ENCODE measurements at regions not wholly inside any gene's neighbourhood (a gene's known extent, or its start where the extent isn't known, plus 50 kb on each side); places are given as distances from the start of the nearest gene placed in this dataset.
"Not testable (repeated sequence)": the region's sequence is repeated elsewhere in the genome, so short reads cannot be mapped to it uniquely, and the experiment has no call there.

- Histone ChIP-seq H3K9ac (ENCODE audit: low read length) (no peak overlapping the region), H3K27ac (ENCODE audit: low read length) (no peak overlapping the region), H3K9me2 (ENCODE audit: insufficient read depth, low read length) (no peaks in the 10 kb centered on the region), H2AFZ (ENCODE audit: low read depth, low read length) (no peak overlapping the region), H4K20me1 (ENCODE audit: insufficient read depth) (no peaks in the 10 kb centered on the region), H3K27me3 (ENCODE audit: insufficient read depth, low read depth, low read length) (no peaks in the 10 kb centered on the region), H3K79me2 (replicated peaks; ENCODE audit: insufficient read depth, low read length) (no peaks in the 10 kb centered on the region), H3K9me3 (ENCODE audit: low read length) (no peaks in the 10 kb centered on the region), H3F3A (ENCODE audit: insufficient read depth, low read length, poor library complexity, severe bottlenecking) (no peaks in the 10 kb centered on the region), H3K4me3 (ENCODE audit: low read length) (no peak overlapping the region), H3K36me3 (ENCODE audit: insufficient read depth, low read length) (no peaks in the 10 kb centered on the region), H3K4me2 (ENCODE audit: low read length) (no peak overlapping the region)
- TF ChIP-seq EP300 (conservative IDR thresholded peaks at IDR 0.05; ENCODE audit: poor library complexity, severe bottlenecking) (no peak), REST (IDR thresholded peaks at IDR 0.05; ENCODE audit: borderline replicate concordance) (no peak), MXI1 (conservative IDR thresholded peaks at IDR 0.05; ENCODE audit: poor library complexity, severe bottlenecking) (no peak), POLR2AphosphoS5 (IDR thresholded peaks at IDR 0.05) (no peak), CTCF (IDR thresholded peaks at IDR 0.05; ENCODE audit: poor library complexity, severe bottlenecking) (no peak), EZH2 (IDR thresholded peaks at IDR 0.05; ENCODE audit: borderline replicate concordance, insufficient read depth, low read length, poor library complexity, severe bottlenecking) (no peak), SMC3 (conservative IDR thresholded peaks at IDR 0.05; ENCODE audit: poor library complexity) (no peak), TAF1 (IDR thresholded peaks at IDR 0.05; ENCODE audit: low read depth) (no peak), RAD21 (conservative IDR thresholded peaks at IDR 0.05) (no peak)
Observed at GRCh38 chr13:78521091-78521490, 82.3 kb downstream of the POU4F1 start.

GRCh38 chr13:78520425-78520824 lies 82.9 kb downstream of the POU4F1 start:
- TF ChIP-seq REST (IDR thresholded peaks at IDR 0.05; ENCODE audit: borderline replicate concordance) (no peak), RAD21 (conservative IDR thresholded peaks at IDR 0.05) (no peak), SMC3 (conservative IDR thresholded peaks at IDR 0.05; ENCODE audit: poor library complexity) (no peak), MXI1 (conservative IDR thresholded peaks at IDR 0.05; ENCODE audit: poor library complexity, severe bottlenecking) (no peak), CTCF (IDR thresholded peaks at IDR 0.05; ENCODE audit: poor library complexity, severe bottlenecking) (no peak), TAF1 (IDR thresholded peaks at IDR 0.05; ENCODE audit: low read depth) (no peak), POLR2AphosphoS5 (IDR thresholded peaks at IDR 0.05) (no peak), EP300 (conservative IDR thresholded peaks at IDR 0.05; ENCODE audit: poor library complexity, severe bottlenecking) (no peak), EZH2 (IDR thresholded peaks at IDR 0.05; ENCODE audit: borderline replicate concordance, insufficient read depth, low read length, poor library complexity, severe bottlenecking) (no peak)
- no peak overlapping the region for H3K9ac ChIP-seq (ENCODE audit: low read length)
- no peaks in the 10 kb centered on the region for H4K20me1 ChIP-seq (ENCODE audit: insufficient read depth)
- H3K9me2 ChIP-seq (ENCODE audit: insufficient read depth, low read length), result no peaks in the 10 kb centered on the region
- no peak overlapping the region for H3K4me2 ChIP-seq (ENCODE audit: low read length)
- H3K4me3 ChIP-seq (ENCODE audit: low read length), result no peak overlapping the region
- H3F3A ChIP-seq (ENCODE audit: insufficient read depth, low read length, poor library complexity, severe bottlenecking), result no peaks in the 10 kb centered on the region
- no peaks in the 10 kb centered on the region for H3K27me3 ChIP-seq (ENCODE audit: insufficient read depth, low read depth, low read length)
- no peaks in the 10 kb centered on the region for H3K36me3 ChIP-seq (ENCODE audit: insufficient read depth, low read length)
- H3K79me2 ChIP-seq (replicated peaks; ENCODE audit: insufficient read depth, low read length), result no peaks in the 10 kb centered on the region
- no peak overlapping the region for H2AFZ ChIP-seq (ENCODE audit: low read depth, low read length)
- H3K9me3 ChIP-seq (ENCODE audit: low read length), result no peaks in the 10 kb centered on the region
- H3K27ac ChIP-seq (ENCODE audit: low read length), result no peak overlapping the region

- not testable (repeated sequence) for H3K9me3 ChIP-seq (ENCODE audit: low read length); H4K20me1 ChIP-seq (ENCODE audit: insufficient read depth); H3K27me3 ChIP-seq (ENCODE audit: insufficient read depth, low read depth, low read length); H2AFZ ChIP-seq (ENCODE audit: low read depth, low read length); H3K27ac ChIP-seq (ENCODE audit: low read length); H3K4me3 ChIP-seq (ENCODE audit: low read length); H3K4me2 ChIP-seq (ENCODE audit: low read length); H3K9me2 ChIP-seq (ENCODE audit: insufficient read depth, low read length); H3K36me3 ChIP-seq (ENCODE audit: insufficient read depth, low read length); H3F3A ChIP-seq (ENCODE audit: insufficient read depth, low read length, poor library complexity, severe bottlenecking); H3K9ac ChIP-seq (ENCODE audit: low read length); H3K79me2 ChIP-seq (replicated peaks; ENCODE audit: insufficient read depth, low read length)
Observed at GRCh38 chr13:78518482-78518881, 84.9 kb downstream of the POU4F1 start.

Measured in neural cell (in vitro differentiated cells).